ENCODE measurements at regions not wholly inside any gene's neighbourhood (a gene's known extent, or its start where the extent isn't known, plus 50 kb on each side); places are given as distances from the start of the nearest gene placed in this dataset.

- DNase-seq (ENCODE audit: low read depth) = no peak
- H3K4me3 ChIP-seq (ENCODE audit: low read depth, low read length) = no peak overlapping the region
- TF ChIP-seq CTCF (IDR thresholded peaks at IDR 0.05; ENCODE audit: insufficient read depth, low read depth, low read length) = no peak
Measured at GRCh38 chr18:53689886-53690285, 534.6 kb downstream of the MBD2 start.

GRCh38 chr18:53686965-53687364 is 537.5 kb downstream of the MBD2 start:
- no peak overlapping the region for H3K4me3 ChIP-seq (ENCODE audit: low read depth, low read length)
- no peak for TF ChIP-seq CTCF (IDR thresholded peaks at IDR 0.05; ENCODE audit: insufficient read depth, low read depth, low read length)
- no peak for DNase-seq (ENCODE audit: low read depth)

- DNase-seq (ENCODE audit: low read depth) = no peak
- H3K4me3 ChIP-seq (ENCODE audit: low read depth, low read length) = no peak overlapping the region
- TF ChIP-seq CTCF (IDR thresholded peaks at IDR 0.05; ENCODE audit: insufficient read depth, low read depth, low read length) = no peak
Measured at GRCh38 chr18:53682796-53683195, 541.7 kb downstream of the MBD2 start.

- H3K4me3 ChIP-seq (ENCODE audit: low read depth, low read length) = no peak overlapping the region
- TF ChIP-seq CTCF (IDR thresholded peaks at IDR 0.05; ENCODE audit: insufficient read depth, low read depth, low read length) = no peak
- no peak for DNase-seq (ENCODE audit: low read depth)
Measured at GRCh38 chr18:53677480-53677879, 547.0 kb downstream of the MBD2 start.

GRCh38 chr18:53665701-53666100 is 558.8 kb downstream of the MBD2 start:
- no peak for DNase-seq (ENCODE audit: low read depth)
- no peak overlapping the region for H3K4me3 ChIP-seq (ENCODE audit: low read depth, low read length)
- no peak for TF ChIP-seq CTCF (IDR thresholded peaks at IDR 0.05; ENCODE audit: insufficient read depth, low read depth, low read length)

GRCh38 chr18:53664575-53664974 is 559.9 kb downstream of the MBD2 start:
- no peak for TF ChIP-seq CTCF (IDR thresholded peaks at IDR 0.05; ENCODE audit: insufficient read depth, low read depth, low read length)
- DNase-seq (ENCODE audit: low read depth) = no peak
- no peak overlapping the region for H3K4me3 ChIP-seq (ENCODE audit: low read depth, low read length)

- no peak for DNase-seq (ENCODE audit: low read depth)
- H3K4me3 ChIP-seq (ENCODE audit: low read depth, low read length) = no peak overlapping the region
- TF ChIP-seq CTCF (IDR thresholded peaks at IDR 0.05; ENCODE audit: insufficient read depth, low read depth, low read length) = no peak
Measured at GRCh38 chr18:53660306-53660705, 564.2 kb downstream of the MBD2 start.
